ENCODE measurements at regions not wholly inside any gene's neighbourhood (a gene's known extent, or its start where the extent isn't known, plus 50 kb on each side); places are given as distances from the start of the nearest gene placed in this dataset.

- Histone ChIP-seq H3K4me3 (ENCODE audit: extremely low read depth in 1 of 4, insufficient read depth in 2 of 4, low read depth in 3 of 4, low read length in 4 of 4) (no peak overlapping the region), H3K4me2 (ENCODE audit: insufficient read depth in 1 of 2, low read depth in 2 of 2, low read length in 2 of 2) (no peak overlapping the region), H3K9ac (replicated peaks in 1 of 4; ENCODE audit: extremely low read depth in 1 of 4, low read depth in 3 of 4, low read length in 3 of 4) (no peak overlapping the region), H4K5ac (ENCODE audit: insufficient read length, low read depth, low read length) (no peak overlapping the region), H2BK20ac (ENCODE audit: low read length) (no peak overlapping the region), H3K23me2 (ENCODE audit: low read depth, low read length) (peaks cover 6% of the 10 kb centered on the region; the same call in 1 of the 2 replicates), H3K9me3 (ENCODE audit: insufficient read depth in 2 of 2, low read depth in 1 of 2, low read length in 1 of 2) (no peaks in the 10 kb centered on the region), H3K79me1 (ENCODE audit: low read depth, low read length) (no peaks in the 10 kb centered on the region), H2BK12ac (ENCODE audit: low read depth, low read length) (no peak overlapping the region), H3K4ac (replicated peaks; ENCODE audit: insufficient read length, low read depth, low read length) (no peak overlapping the region), H3K4me1 (replicated peaks in 1 of 4; ENCODE audit: control insufficient read depth in 3 of 4, insufficient read depth in 4 of 4, low read length in 3 of 4) (peaks cover 6 to 15% (median 6%) of the 10 kb centered on the region in 4 experiments), H3K14ac (ENCODE audit: insufficient read length) (no peak overlapping the region), H4K20me1 (replicated peaks in 1 of 2; ENCODE audit: control insufficient read depth in 1 of 2, insufficient read depth in 2 of 2, low read length in 2 of 2) (peaks cover 0 to 4% of the 10 kb centered on the region in 2 experiments), H3K36me3 (ENCODE audit: control insufficient read depth in 2 of 4, insufficient read depth in 4 of 4, low read length in 3 of 4) (no peaks in the 10 kb centered on the region), H2BK5ac (ENCODE audit: low read depth, low read length) (no peak overlapping the region), H2BK120ac (replicated peaks; ENCODE audit: low read depth, low read length) (no peak overlapping the region), H3K18ac (ENCODE audit: extremely low read depth, low read length) (no peak overlapping the region), H3K27ac (ENCODE audit: low read depth, low read length) (no peak overlapping the region), H2BK15ac (ENCODE audit: low read length) (no peak overlapping the region), H4K8ac (ENCODE audit: extremely low read depth, insufficient read depth, low read length) (no peak overlapping the region), H3K27me3 (replicated peaks in 1 of 4; ENCODE audit: control insufficient read depth in 3 of 4, extremely low read depth in 1 of 4, insufficient read depth in 3 of 4, low read length in 3 of 4) (peaks cover 0 to 7% (median 2%) of the 10 kb centered on the region in 4 experiments; a peak in 5 of 7 replicates), H2AK5ac (ENCODE audit: low read depth, low read length) (no peak overlapping the region), H3K56ac (replicated peaks; ENCODE audit: insufficient read length, low read depth, low read length) (no peak overlapping the region), H3K23ac (ENCODE audit: insufficient read length) (no peak overlapping the region), H2AFZ (ENCODE audit: low read length) (no peak overlapping the region), H4K91ac (replicated peaks; ENCODE audit: insufficient read length, low read length) (no peak overlapping the region), H3K79me2 (ENCODE audit: control insufficient read depth in 1 of 2, insufficient read depth in 2 of 2, low read length in 2 of 2) (no peaks in the 10 kb centered on the region)
- no peak for DNase-seq (ENCODE audit: low read depth in 1 of 2, low spot score in 2 of 2)
- CTCF ChIA-PET (ENCODE audit: partially characterized antibody), result interaction anchor here (0.8 to 2.6 kb wide), 10 partner anchors 12 to 344 kb away, joined by 3 to 18 read pairs (median 4); partner anchors contain the start of gene PFN2
- POLR2A ChIA-PET (ENCODE audit: partially characterized antibody), result no interaction called here
- 89% methylated on average over 4 of the region's 4 CpGs; no CpG with 5 or more reads in 1 of the 2 experiments for WGBS, 2 experiments (ENCODE audit: extremely low coverage in 1 of 2, insufficient coverage in 1 of 2, insufficient read length in 1 of 2, insufficient replicate concordance in 2 of 2, low coverage in 1 of 2, low lambda C conversion rate in 2 of 2, missing lambda C conversion rate in 1 of 2)
- no peak for FAIRE-seq
- TF ChIP-seq YY1 (IDR thresholded peaks at IDR 0.05; ENCODE audit: low read depth, low read length) (no peak), FOSL1 (IDR thresholded peaks at IDR 0.05; ENCODE audit: insufficient read depth, low read depth, low read length) (no peak), PHF8 (conservative IDR thresholded peaks at IDR 0.05; ENCODE audit: low read depth, low read length) (no peak)
Observed at GRCh38 chr3:150223558-150223957, 184.5 kb upstream of the TSC22D2 start.
